ENCODE measurements at regions not wholly inside any gene's neighbourhood (a gene's known extent, or its start where the extent isn't known, plus 50 kb on each side); places are given as distances from the start of the nearest gene placed in this dataset.

DNA sequence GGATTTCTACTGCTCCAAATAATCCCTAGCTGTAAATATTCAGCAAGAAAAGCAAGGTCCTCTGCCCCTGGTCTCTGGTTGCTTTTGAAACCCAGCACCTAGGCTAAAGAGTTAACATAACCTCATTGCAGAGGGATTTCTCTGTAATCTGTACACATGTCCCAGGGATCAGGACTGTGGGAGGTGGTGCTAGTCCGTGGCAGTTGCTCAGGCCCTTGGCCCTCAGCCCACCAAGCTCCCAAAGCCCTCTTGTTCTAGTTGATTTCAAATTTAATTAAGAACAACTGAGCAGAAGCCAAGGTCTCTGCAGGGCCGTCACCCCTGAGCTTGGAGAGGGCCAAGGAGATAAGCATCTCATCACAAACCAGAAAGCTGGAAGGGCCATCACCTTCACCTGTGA lies 181.1 kb downstream of the SOX9 start:
- TF ChIP-seq, protein P1, sequence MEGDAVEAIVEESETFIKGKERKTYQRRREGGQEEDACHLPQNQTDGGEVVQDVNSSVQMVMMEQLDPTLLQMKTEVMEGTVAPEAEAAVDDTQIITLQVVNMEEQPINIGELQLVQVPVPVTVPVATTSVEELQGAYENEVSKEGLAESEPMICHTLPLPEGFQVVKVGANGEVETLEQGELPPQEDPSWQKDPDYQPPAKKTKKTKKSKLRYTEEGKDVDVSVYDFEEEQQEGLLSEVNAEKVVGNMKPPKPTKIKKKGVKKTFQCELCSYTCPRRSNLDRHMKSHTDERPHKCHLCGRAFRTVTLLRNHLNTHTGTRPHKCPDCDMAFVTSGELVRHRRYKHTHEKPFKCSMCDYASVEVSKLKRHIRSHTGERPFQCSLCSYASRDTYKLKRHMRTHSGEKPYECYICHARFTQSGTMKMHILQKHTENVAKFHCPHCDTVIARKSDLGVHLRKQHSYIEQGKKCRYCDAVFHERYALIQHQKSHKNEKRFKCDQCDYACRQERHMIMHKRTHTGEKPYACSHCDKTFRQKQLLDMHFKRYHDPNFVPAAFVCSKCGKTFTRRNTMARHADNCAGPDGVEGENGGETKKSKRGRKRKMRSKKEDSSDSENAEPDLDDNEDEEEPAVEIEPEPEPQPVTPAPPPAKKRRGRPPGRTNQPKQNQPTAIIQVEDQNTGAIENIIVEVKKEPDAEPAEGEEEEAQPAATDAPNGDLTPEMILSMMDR (IDR thresholded peaks at IDR 0.05) = no peak
- TF ChIP-seq POLR2A (IDR thresholded peaks at IDR 0.05) = no peak

Measured in heart left ventricle (tissue), 13 donors.